IPS DF 19.7 (cell line): ENCODE measurements at regions not wholly inside any gene's neighbourhood (a gene's known extent, or its start where the extent isn't known, plus 50 kb on each side); places are given as distances from the start of the nearest gene placed in this dataset.

ENCODE experiments used
- DNase-seq: peaks from one replicate; pipeline ENCODE4 v3.0.0-alpha.2; 2013; ENCODE audit warnings: low read depth, low spot score

- DNase-seq: no peak
Observed at GRCh38 chr15:97597801-97598200, 362.7 kb upstream of the ARRDC4 start.

DNA sequence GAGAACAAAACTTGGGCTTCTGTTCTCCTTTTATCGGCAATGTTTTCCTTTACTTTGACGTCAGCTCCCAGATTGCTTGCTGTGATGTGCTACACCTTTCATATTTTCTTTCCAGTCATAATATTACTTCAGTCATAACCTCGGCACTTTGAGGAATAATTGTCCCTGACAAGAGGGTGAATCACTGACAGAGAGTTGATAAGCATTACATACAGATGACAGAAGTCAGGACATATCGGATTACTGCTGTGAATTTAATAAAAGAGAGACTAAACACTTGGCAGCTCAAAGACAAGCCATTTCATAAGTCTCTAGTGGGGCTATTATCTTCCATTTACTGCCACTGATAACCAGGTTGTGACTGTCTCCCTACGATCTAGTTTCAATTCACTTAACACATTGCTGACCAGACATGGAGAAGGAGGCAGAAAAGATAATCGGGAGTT lies 362.1 kb upstream of the ARRDC4 start:
- no peak for DNase-seq

- no peak for DNase-seq
Observed at GRCh38 chr15:97600190-97600589, 360.3 kb upstream of the ARRDC4 start.

DNA sequence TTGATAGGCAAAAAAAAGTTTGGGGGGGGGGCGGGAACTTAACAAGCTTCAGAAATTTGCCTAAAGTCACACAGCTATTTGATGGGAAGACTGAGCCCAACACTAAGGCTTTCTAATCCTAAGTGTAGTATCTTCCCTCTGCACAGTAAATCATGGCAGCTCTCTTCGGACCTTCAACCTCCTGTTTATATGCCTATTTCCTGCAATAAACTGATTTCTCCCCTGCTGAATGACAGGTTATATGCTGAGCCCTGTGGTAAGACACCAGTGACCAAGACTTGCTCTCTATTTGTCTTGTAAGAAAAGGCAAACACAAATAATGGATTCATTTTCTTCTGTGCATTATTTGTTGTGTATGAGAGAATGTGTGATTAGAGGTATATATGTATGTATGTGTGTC lies 355.8 kb upstream of the ARRDC4 start:
- no peak for DNase-seq

DNA sequence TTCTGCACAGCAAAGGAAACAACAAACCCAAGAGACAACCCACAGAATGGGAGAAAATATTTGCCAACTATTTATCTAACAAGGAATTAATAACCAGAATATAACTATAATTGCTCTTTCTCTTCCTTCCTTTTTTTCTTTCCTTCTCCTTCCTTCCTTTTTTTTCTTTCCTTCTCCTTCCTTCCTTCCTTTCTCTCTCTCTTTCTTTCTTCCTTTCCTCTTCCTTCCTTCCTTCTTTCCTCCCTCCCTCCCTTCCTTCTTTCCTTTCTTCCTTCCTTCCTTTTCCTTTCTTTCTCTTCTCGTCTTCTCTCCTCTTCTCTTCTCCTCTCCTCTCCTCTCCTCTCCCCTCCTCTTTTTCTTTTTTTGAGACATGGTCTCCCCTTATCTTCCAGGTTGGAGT lies 345.4 kb upstream of the ARRDC4 start:
- DNase-seq: no peak

GRCh38 chr15:97623091-97623661 lies 337.3 kb upstream of the ARRDC4 start:
- no peak for DNase-seq

GRCh38 chr15:97627634-97628033 lies 332.9 kb upstream of the ARRDC4 start:
- no peak for DNase-seq

- no peak for DNase-seq
Observed at GRCh38 chr15:97645758-97646157, 314.7 kb upstream of the ARRDC4 start.

- DNase-seq: no peak
Observed at GRCh38 chr15:97648728-97649127, 311.8 kb upstream of the ARRDC4 start.

DNA sequence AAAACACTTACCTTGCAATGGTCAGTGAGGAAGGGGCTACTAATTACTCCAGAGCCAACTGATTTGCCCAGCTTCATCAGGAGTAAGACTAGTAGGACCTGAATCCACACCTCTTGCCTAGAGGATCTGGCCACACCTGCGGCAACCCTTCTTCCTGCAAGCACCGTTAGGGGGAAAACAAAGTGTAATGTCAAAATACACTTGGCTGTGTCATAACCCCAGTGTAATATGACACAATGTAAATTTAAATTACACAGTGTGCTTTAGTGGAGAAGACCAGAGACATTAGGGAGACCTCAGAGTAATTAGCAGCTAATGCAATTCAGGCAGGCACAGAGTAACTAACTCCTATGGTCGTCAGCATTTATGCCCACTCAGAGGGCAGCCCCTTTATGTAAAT lies 308.5 kb upstream of the ARRDC4 start:
- no peak for DNase-seq

- DNase-seq: no peak
Observed at GRCh38 chr15:97652700-97653167, 307.8 kb upstream of the ARRDC4 start.

- no peak for DNase-seq
Observed at GRCh38 chr15:97653896-97654295, 306.6 kb upstream of the ARRDC4 start.

DNA sequence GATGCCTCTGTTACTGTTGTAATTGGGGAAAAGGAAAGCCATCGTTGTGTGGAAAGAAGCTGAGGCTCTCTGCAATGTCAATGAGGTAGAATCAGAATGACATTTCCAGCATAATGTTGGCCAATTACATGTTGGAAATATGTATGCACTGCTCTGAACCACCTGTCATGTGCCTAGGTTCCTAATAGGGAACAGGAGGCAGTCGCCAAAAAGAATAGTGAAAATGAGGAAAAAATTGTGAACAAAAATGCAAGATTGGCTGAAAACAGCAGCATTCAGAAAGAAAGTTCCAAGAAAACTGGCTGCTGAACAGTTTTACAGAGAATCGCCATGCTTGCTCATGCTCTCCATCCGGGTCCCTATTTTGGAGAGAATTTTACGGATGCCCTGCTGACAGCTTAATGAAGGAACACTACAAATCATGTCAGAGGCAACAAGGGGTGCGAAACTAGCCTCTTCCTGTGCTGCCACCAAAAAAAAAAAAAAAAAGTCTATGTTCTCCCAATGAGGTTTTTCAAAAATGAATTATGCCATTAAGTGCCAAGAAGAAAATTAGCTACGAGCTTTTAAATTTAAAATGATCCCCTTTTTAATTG lies 305.9 kb upstream of the ARRDC4 start:
- no peak for DNase-seq

- DNase-seq: no peak
Observed at GRCh38 chr15:97661796-97662195, 298.7 kb upstream of the ARRDC4 start.

DNA sequence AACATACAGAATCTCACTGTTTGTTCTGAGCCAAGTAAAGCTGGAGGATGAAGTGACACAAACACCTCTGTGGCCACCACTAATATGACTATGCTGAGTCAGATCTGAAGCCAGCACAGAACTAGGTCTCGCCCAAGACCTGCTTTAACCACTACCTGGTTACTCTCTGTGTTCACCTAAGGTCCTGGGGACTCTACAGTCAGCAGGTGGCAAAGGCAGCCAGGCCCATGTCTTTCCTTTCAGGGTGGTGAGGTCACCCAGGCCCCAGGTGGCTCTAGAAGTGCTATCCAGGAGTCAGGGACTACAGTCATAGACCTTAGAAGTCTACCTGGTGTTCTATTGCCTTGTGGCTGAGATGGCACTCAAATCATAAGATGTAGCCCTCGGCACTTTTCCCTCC lies 287.9 kb upstream of the ARRDC4 start:
- DNase-seq: no peak

GRCh38 chr15:97678656-97679055 lies 281.8 kb upstream of the ARRDC4 start:
- DNase-seq: no peak

- DNase-seq: no peak
Observed at GRCh38 chr15:97679106-97679688, 281.3 kb upstream of the ARRDC4 start.

GRCh38 chr15:97680606-97681220 lies 279.8 kb upstream of the ARRDC4 start:
- DNase-seq: no peak

DNA sequence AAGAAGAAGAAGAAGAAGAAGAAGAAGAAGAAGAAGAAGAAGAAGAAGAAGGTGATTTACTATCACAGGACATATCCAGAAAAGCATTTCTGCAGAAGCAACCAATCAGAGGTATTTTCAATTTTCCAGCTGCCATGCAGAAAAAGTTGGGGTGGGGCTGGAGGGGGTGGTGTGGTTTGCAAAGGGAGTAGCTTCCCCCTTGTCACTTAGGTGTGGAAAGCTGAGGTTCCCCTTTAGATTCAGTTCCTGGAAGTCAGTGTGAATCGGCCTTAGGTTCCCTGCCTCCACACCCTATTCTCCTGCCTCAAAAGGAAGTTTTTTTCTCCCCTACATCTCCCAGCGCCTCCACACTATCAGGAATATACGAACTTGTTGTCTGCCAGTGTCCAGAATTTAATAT lies 276.7 kb upstream of the ARRDC4 start:
- DNase-seq: no peak

DNA sequence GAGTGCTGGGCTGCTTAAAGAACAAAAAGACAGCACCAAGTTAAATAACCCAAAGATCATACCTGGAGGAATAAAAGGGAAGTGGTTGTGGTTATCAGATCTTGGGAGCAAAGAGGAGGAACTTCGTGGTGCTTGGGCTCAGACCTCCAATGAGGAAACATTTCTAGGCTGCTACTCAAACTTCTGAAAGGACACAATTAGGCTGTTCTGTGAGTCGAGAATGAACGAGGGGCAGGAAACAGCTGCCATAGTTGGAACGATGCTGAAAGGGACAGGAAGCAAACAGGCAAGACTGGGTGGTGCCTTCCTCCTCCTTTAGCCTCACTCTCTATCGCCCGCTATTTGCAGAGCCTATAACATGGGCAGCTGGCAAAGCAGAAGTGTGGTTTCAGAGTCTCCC lies 276.3 kb upstream of the ARRDC4 start:
- no peak for DNase-seq

DNA sequence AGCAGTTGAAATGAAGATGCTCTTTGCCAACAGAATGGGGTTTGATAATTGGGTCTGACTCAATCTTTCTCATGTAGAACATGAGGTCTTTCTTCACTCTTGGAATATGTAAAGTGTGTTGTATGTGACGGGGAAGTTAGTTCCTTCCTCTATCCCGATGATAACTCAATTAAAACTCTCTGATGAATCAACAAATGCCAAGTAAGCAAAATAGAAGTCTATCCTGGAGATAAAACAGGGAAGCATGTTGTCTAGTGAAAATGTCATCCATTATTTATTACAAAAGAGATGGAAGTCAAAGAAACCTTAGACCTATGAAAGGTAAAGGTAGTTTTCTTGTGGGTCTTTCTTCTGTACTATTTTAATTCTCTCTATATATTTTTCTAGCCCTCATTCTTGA lies 274.2 kb upstream of the ARRDC4 start:
- DNase-seq: no peak

DNA sequence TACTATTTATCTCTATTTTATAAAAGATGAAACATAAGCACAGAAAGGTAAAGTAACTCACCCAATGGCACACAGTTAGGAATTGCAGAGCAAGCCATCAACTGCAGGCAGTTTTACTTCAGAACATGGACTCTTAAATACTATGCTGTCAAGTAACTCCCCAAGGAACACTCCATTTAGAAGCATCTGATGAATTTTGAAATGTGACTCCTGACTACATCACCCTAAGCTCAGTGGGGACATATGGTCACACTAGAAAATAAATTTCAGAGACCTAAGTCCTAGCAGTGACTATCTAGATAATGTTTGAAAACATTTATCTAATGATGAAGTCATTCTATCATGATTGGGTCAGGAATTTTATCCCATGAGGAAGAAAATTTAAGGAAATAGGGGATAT lies 272.8 kb upstream of the ARRDC4 start:
- DNase-seq: no peak

DNA sequence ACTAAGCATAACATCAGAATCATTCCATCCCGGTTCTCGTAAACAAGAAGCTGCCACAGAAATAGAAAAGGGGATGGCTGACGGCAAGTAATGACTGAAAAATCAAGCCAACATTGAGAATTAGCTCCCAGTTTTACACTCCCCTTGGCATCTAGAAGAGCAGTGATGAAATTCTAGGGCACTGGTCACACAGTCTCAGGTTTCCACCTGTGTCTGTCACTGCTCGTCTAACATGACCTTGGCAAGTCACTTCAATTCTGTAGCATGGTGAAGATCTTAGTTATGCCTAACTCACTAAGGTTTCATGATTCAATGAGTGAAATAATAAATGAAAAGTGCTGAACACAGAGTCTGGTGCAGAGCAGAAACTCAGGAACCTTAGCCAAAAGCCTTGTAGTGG lies 272.3 kb upstream of the ARRDC4 start:
- DNase-seq: no peak
